Neuronal stem cell (in vitro differentiated cells): ENCODE measurements at regions not wholly inside any gene's neighbourhood (a gene's known extent, or its start where the extent isn't known, plus 50 kb on each side); places are given as distances from the start of the nearest gene placed in this dataset.

Experiments
- DNase-seq: peaks from one replicate; pipeline ENCODE4 v3.0.0-alpha.2; 2013; ENCODE audit warnings: low spot score
- H2AFZ ChIP-seq: one replicate; pipeline ENCODE4 v1.6.1; 2013; ENCODE audit warnings: mild to moderate bottlenecking, low read length, inconsistent platforms
- H2AK5ac ChIP-seq: 2 replicates; pipeline ENCODE4 v1.6.1; 2013; ENCODE audit warnings: low read depth, mild to moderate bottlenecking, inconsistent platforms, low read length, moderate library complexity, mixed read lengths
- H2BK120ac ChIP-seq: 2 replicates; pipeline ENCODE4 v1.6.1; 2013; ENCODE audit warnings: low read depth, mild to moderate bottlenecking, inconsistent platforms, low read length, moderate library complexity, mixed read lengths
- H2BK12ac ChIP-seq: one replicate; pipeline ENCODE4 v1.6.1; 2013; ENCODE audit warnings: low read length, inconsistent platforms
- H2BK15ac ChIP-seq: 2 replicates; pipeline ENCODE4 v1.6.1; 2013; ENCODE audit warnings: mild to moderate bottlenecking, low read length, inconsistent platforms, mixed read lengths
- H2BK5ac ChIP-seq: one replicate; pipeline ENCODE4 v1.6.1; 2013; ENCODE audit warnings: inconsistent platforms, mild to moderate bottlenecking, low read length, moderate library complexity
- H3K14ac ChIP-seq: one replicate; pipeline ENCODE4 v1.6.1; 2013; ENCODE audit warnings: low read length, inconsistent platforms
- H3K18ac ChIP-seq: 2 replicates; pipeline ENCODE4 v1.6.1; 2013; ENCODE audit warnings: low read length, inconsistent platforms
- H3K23ac ChIP-seq: 2 replicates; pipeline ENCODE4 v1.6.1; 2013; ENCODE audit warnings: low read depth, mild to moderate bottlenecking, mixed read lengths, low read length, inconsistent platforms; ENCODE audit not compliant: poor library complexity
- H3K27ac ChIP-seq: replicated peaks from 3 replicates; pipeline ENCODE4 v1.5.1; 2013; ENCODE audit warnings: low read length, inconsistent platforms
- H3K27me3 ChIP-seq, 3 experiments: 2 replicates each; pipeline ENCODE4 v1.6.1; 2013; ENCODE audit warnings: low read length in 3 of 3, mild to moderate bottlenecking in 2 of 3, inconsistent platforms in 1 of 3, low read depth in 1 of 3, mixed read lengths in 1 of 3, moderate library complexity in 1 of 3; ENCODE audit not compliant: control insufficient read depth in 3 of 3, insufficient read depth in 3 of 3
- H3K36me3 ChIP-seq, 2 donors: replicated peaks in 1 of 2; 2 replicates each; pipeline ENCODE4 v1.6.1; 2013; ENCODE audit warnings: low read length in 2 of 2; ENCODE audit not compliant: control insufficient read depth in 2 of 2, insufficient read depth in 2 of 2
- H3K4ac ChIP-seq: 2 replicates; pipeline ENCODE4 v1.6.1; 2013; ENCODE audit warnings: inconsistent platforms, mild to moderate bottlenecking, low read length, moderate library complexity
- H3K4me1 ChIP-seq, 2 donors: 1 replicate in 1 of 2; 2 replicates in 1 of 2; pipeline ENCODE4 v1.6.1; 2013; ENCODE audit warnings: low read length in 2 of 2, low read depth in 1 of 2; ENCODE audit not compliant: control insufficient read depth in 2 of 2, insufficient read depth in 1 of 2
- H3K4me2 ChIP-seq: one replicate; pipeline ENCODE4 v1.6.1; 2013; ENCODE audit warnings: mild to moderate bottlenecking, low read length, inconsistent platforms; ENCODE audit not compliant: insufficient read depth, poor library complexity, severe bottlenecking
- H3K4me3 ChIP-seq, 2 donors: 2 replicates each; pipeline ENCODE4 v1.5.1; 2013; ENCODE audit warnings: low read length in 2 of 2, mild to moderate bottlenecking in 2 of 2, inconsistent platforms in 1 of 2, moderate library complexity in 1 of 2
- H3K79me1 ChIP-seq: one replicate; pipeline ENCODE4 v1.6.1; 2013; ENCODE audit warnings: low read depth, mild to moderate bottlenecking, inconsistent platforms, low read length, moderate library complexity
- H3K9ac ChIP-seq: one replicate; pipeline ENCODE4 v1.6.1; 2013; ENCODE audit warnings: mild to moderate bottlenecking, low read depth, low read length, inconsistent platforms; ENCODE audit not compliant: poor library complexity
- H3K9me3 ChIP-seq, 2 donors: replicated peaks in 1 of 2; 2 replicates each; pipeline versions ENCODE3 to v1.6.1; 2013; ENCODE audit warnings: low read length in 2 of 2, mild to moderate bottlenecking in 2 of 2, inconsistent platforms in 1 of 2, low read depth in 1 of 2, mixed read lengths in 1 of 2, moderate library complexity in 1 of 2; ENCODE audit not compliant: control insufficient read depth in 2 of 2, insufficient read depth in 1 of 2
- H4K8ac ChIP-seq: one replicate; pipeline ENCODE4 v1.6.1; 2013; ENCODE audit warnings: low read depth, mild to moderate bottlenecking, inconsistent platforms, low read length, moderate library complexity
- H4K91ac ChIP-seq: one replicate; pipeline ENCODE4 v1.6.1; 2013; ENCODE audit warnings: low read length, low read depth, mild to moderate bottlenecking, inconsistent platforms; ENCODE audit not compliant: poor library complexity
- WGBS, 2 donors: extraction: QIAGEN DNeasy Blood & Tissue Kit; methylation state at CpG; one replicate each; pipeline ENCODE4 v1.1.7; 2013; ENCODE audit warnings: missing lambda C conversion rate in 2 of 2, mixed read lengths in 1 of 2; ENCODE audit not compliant: insufficient read length in 2 of 2, insufficient replicate concordance in 1 of 2; ENCODE audit errors: extremely low coverage in 2 of 2; 5-methylcytosine and 5-hydroxymethylcytosine counted together

GRCh38 chr2:788227-789032, 111.2 kb upstream of the TMEM18 start:
- no peak overlapping the region for H2BK120ac ChIP-seq
- no peak for DNase-seq
- no peak overlapping the region for H2AFZ ChIP-seq
- no peak overlapping the region for H2BK12ac ChIP-seq
- H3K4me3 ChIP-seq, result no peak overlapping the region
- no peaks in the 10 kb centered on the region for H3K79me1 ChIP-seq
- H2AK5ac ChIP-seq, result no peak overlapping the region
- WGBS, 2 donors, result no CpG with 5 or more reads among the region's 17 CpGs
- no peak overlapping the region for H3K23ac ChIP-seq
- peaks cover 0 to 10% of the 10 kb centered on the region in 2 donors for H3K9me3 ChIP-seq
- no peak overlapping the region for H3K9ac ChIP-seq
- H4K8ac ChIP-seq, result no peak overlapping the region
- no peak overlapping the region for H3K14ac ChIP-seq
- H3K4ac ChIP-seq, result no peak overlapping the region
- no peak overlapping the region for H3K18ac ChIP-seq
- no peak overlapping the region for H3K27ac ChIP-seq
- H3K4me2 ChIP-seq, result no peak overlapping the region
- no peaks in the 10 kb centered on the region for H3K36me3 ChIP-seq
- no peak overlapping the region for H2BK5ac ChIP-seq
- H2BK15ac ChIP-seq, result no peak overlapping the region
- no peak overlapping the region for H4K91ac ChIP-seq
- no peaks in the 10 kb centered on the region for H3K27me3 ChIP-seq
- no peaks in the 10 kb centered on the region for H3K4me1 ChIP-seq

- Histone ChIP-seq H3K9ac (no peak overlapping the region), H3K18ac (no peak overlapping the region), H3K79me1 (no peaks in the 10 kb centered on the region), H3K4me2 (no peak overlapping the region), H2BK15ac (no peak overlapping the region), H3K27ac (no peak overlapping the region), H2BK120ac (no peak overlapping the region), H3K4ac (no peak overlapping the region), H4K91ac (no peak overlapping the region), H3K4me3 (no peak overlapping the region), H3K9me3 (peaks cover 0 to 4% of the 10 kb centered on the region in 2 donors), H2AK5ac (no peak overlapping the region), H3K27me3 (no peaks in the 10 kb centered on the region), H4K8ac (no peak overlapping the region), H2BK12ac (no peak overlapping the region), H3K36me3 (no peaks in the 10 kb centered on the region), H2BK5ac (no peak overlapping the region), H3K23ac (no peak overlapping the region), H2AFZ (no peak overlapping the region), H3K4me1 (peaks cover 0 to 2% of the 10 kb centered on the region in 2 donors), H3K14ac (no peak overlapping the region)
- DNase-seq, result no peak
Measured at GRCh38 chr2:784753-785152, 107.5 kb upstream of the TMEM18 start.

GRCh38 chr2:780581-780980, 103.4 kb upstream of the TMEM18 start:
- Histone ChIP-seq H3K36me3 (no peaks in the 10 kb centered on the region), H2BK15ac (no peak overlapping the region), H2AFZ (no peak overlapping the region), H3K18ac (no peak overlapping the region), H3K27me3 (peaks cover 0 to 1% (median 0%) of the 10 kb centered on the region in 3 experiments), H3K4me2 (no peak overlapping the region), H2BK12ac (no peak overlapping the region), H3K4me1 (peaks cover 0 to 5% of the 10 kb centered on the region in 2 donors), H4K91ac (no peak overlapping the region), H2BK120ac (no peak overlapping the region), H3K79me1 (no peaks in the 10 kb centered on the region), H2BK5ac (no peak overlapping the region), H3K27ac (no peak overlapping the region), H3K4ac (no peak overlapping the region), H3K9ac (no peak overlapping the region), H4K8ac (no peak overlapping the region), H2AK5ac (no peak overlapping the region), H3K23ac (no peak overlapping the region), H3K9me3 (no peaks in the 10 kb centered on the region), H3K4me3 (no peak overlapping the region), H3K14ac (no peak overlapping the region)
- WGBS, 2 donors, result no CpG with 5 or more reads among the region's 8 CpGs
- DNase-seq, result no peak

GRCh38 chr2:780002-780401, 102.8 kb upstream of the TMEM18 start:
- Histone ChIP-seq H3K27ac (no peak overlapping the region), H3K14ac (no peak overlapping the region), H3K4me3 (no peak overlapping the region), H2AK5ac (no peak overlapping the region), H3K9ac (no peak overlapping the region), H2BK12ac (no peak overlapping the region), H3K79me1 (no peaks in the 10 kb centered on the region), H3K27me3 (peaks cover 0 to 1% (median 0%) of the 10 kb centered on the region in 3 experiments), H2BK15ac (no peak overlapping the region), H2BK5ac (no peak overlapping the region), H3K4me2 (no peak overlapping the region), H3K4me1 (peaks cover 0 to 5% of the 10 kb centered on the region in 2 donors), H3K4ac (no peak overlapping the region), H3K9me3 (no peaks in the 10 kb centered on the region), H2AFZ (no peak overlapping the region), H3K23ac (no peak overlapping the region), H3K18ac (no peak overlapping the region), H3K36me3 (no peaks in the 10 kb centered on the region), H4K91ac (no peak overlapping the region), H4K8ac (no peak overlapping the region), H2BK120ac (no peak overlapping the region)
- WGBS, 2 donors, result no CpG with 5 or more reads among the region's 9 CpGs
- DNase-seq, result no peak
